ENCODE measurements at regions not wholly inside any gene's neighbourhood (a gene's known extent, or its start where the extent isn't known, plus 50 kb on each side); places are given as distances from the start of the nearest gene placed in this dataset.

DNA sequence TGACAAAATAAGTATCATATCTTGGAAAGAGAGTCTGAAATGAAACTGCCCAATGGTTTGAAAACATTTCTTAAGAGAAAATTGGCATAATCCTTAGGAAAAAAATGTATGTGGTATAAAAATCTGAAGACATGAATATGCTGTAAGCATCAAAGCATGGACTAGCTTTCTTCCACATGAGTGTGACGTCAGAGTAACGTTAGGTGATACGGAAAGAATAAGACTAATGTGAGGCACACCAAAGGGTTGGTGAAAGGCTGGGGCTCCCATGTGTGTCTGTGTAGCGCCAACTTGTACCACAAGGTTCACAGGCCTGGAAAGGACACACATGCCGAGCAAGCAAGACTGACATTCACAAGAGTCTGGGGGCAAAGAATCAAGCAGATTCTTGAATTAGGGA is 238.1 kb upstream of the GLI3 start:
- peaks cover 5% of the 10 kb centered on the region for H3K36me3 Mint-ChIP-seq (ENCODE audit: low read depth)

DNA sequence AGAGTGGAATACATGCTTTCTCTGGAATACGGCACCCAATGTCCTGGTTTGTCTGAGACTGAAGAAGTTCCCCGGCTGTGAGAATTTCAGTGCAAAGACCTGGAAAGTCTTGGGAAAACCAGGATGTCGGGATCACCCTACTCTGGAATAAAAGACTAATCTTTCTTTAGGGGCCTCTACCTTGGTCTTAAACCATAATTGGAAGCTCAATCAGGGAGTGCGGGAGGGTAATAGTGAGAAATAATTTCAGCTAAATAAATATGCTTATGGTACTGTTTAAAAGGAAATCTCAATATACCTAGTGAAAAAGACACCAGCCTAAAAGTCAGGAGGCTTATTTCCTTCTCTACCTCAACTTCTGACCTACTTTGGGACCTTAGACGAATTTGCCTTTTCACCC is 236.1 kb upstream of the GLI3 start:
- TF ChIP-seq, protein P1, sequence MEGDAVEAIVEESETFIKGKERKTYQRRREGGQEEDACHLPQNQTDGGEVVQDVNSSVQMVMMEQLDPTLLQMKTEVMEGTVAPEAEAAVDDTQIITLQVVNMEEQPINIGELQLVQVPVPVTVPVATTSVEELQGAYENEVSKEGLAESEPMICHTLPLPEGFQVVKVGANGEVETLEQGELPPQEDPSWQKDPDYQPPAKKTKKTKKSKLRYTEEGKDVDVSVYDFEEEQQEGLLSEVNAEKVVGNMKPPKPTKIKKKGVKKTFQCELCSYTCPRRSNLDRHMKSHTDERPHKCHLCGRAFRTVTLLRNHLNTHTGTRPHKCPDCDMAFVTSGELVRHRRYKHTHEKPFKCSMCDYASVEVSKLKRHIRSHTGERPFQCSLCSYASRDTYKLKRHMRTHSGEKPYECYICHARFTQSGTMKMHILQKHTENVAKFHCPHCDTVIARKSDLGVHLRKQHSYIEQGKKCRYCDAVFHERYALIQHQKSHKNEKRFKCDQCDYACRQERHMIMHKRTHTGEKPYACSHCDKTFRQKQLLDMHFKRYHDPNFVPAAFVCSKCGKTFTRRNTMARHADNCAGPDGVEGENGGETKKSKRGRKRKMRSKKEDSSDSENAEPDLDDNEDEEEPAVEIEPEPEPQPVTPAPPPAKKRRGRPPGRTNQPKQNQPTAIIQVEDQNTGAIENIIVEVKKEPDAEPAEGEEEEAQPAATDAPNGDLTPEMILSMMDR (IDR thresholded peaks at IDR 0.05) = no peak
- no peak overlapping the region for H3K27ac Mint-ChIP-seq
- peaks cover 6% of the 10 kb centered on the region for H3K9me3 Mint-ChIP-seq
- DNase-seq = no peak
- peaks cover 13% of the 10 kb centered on the region for H3K4me1 Mint-ChIP-seq
- H3K27me3 Mint-ChIP-seq (ENCODE audit: low read depth, poor library complexity) = peaks cover 8% of the 10 kb centered on the region
- H3K36me3 Mint-ChIP-seq (ENCODE audit: low read depth) = peaks cover 5% of the 10 kb centered on the region
- H3K4me3 Mint-ChIP-seq = no peak overlapping the region

More for the DNA sequence above, 238.1 kb upstream of the GLI3 start:
- Mint-ChIP-seq H3K4me3 (no peak overlapping the region), H3K4me1 (peaks cover 12% of the 10 kb centered on the region), H3K27me3 (ENCODE audit: low read depth, poor library complexity) (peaks cover 4% of the 10 kb centered on the region), H3K27ac (no peak overlapping the region), H3K9me3 (peaks cover 11% of the 10 kb centered on the region)
- no peak for DNase-seq
- TF ChIP-seq, protein P1 (IDR thresholded peaks at IDR 0.05) = no peak

DNA sequence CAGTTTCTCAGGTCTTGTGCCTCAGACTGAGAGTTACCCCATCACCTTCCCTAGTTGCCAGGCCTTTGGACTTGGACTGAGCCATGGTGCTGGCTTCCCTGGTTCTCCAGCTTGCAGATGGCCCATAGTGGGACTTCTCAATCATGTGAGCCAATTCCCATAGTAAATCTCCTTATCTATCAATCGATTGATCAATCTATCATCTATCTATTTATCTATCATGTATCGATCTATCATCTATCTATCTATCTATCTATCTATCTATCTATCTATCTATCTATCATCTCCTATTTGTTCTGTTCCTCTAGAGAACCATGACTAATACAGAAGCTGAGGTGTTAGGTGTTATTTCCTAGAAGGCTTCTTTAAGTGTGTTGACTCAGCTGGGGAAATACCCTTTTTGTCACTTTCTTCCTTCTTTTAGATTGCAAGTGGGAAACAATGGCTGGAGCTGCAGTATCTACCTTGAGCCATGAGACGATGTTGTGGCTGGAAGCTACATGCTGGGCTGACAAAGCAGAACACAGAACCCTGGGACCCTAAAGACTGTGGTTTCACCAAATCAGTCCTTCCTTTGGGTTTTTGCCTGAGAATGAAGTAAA is 234.7 kb upstream of the GLI3 start:
- H3K36me3 Mint-ChIP-seq (ENCODE audit: low read depth) = no peaks in the 10 kb centered on the region
- DNase-seq = no peak
- peaks cover 23% of the 10 kb centered on the region for H3K4me1 Mint-ChIP-seq
- TF ChIP-seq, protein P1 (IDR thresholded peaks at IDR 0.05) = no peak
- no peak overlapping the region for H3K27ac Mint-ChIP-seq
- no peak overlapping the region for H3K4me3 Mint-ChIP-seq
- peaks cover 9% of the 10 kb centered on the region for H3K27me3 Mint-ChIP-seq (ENCODE audit: low read depth, poor library complexity)
- peaks cover under 1% of the 10 kb centered on the region for H3K9me3 Mint-ChIP-seq

DNA sequence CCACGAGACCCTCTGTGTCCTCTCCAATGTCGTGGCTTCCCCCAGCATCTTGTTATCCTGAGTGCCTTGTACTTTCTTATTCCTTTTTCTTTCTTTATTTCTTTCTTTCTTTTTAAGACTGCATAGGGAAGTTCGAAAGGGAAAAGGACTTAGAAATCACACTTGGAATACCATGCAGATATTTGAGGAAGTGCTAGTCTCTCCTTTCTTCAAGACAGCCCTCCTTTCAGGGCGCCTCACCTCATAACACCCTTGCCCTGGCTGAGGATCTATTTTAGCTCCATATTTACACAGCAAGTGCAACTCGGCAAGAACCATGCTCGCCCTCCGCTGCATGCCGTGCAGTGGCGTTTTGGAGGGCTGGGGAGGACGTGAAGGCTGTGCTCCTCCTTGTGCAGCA is 232.3 kb upstream of the GLI3 start:
- TF ChIP-seq, protein P1 (IDR thresholded peaks at IDR 0.05) = no peak
- no peaks in the 10 kb centered on the region for H3K36me3 Mint-ChIP-seq (ENCODE audit: low read depth)
- H3K9me3 Mint-ChIP-seq = peaks cover 5% of the 10 kb centered on the region
- DNase-seq = no peak
- H3K4me3 Mint-ChIP-seq = no peak overlapping the region
- peaks cover 23% of the 10 kb centered on the region for H3K4me1 Mint-ChIP-seq
- no peak overlapping the region for H3K27ac Mint-ChIP-seq
- peaks cover 7% of the 10 kb centered on the region for H3K27me3 Mint-ChIP-seq (ENCODE audit: low read depth, poor library complexity)

DNA sequence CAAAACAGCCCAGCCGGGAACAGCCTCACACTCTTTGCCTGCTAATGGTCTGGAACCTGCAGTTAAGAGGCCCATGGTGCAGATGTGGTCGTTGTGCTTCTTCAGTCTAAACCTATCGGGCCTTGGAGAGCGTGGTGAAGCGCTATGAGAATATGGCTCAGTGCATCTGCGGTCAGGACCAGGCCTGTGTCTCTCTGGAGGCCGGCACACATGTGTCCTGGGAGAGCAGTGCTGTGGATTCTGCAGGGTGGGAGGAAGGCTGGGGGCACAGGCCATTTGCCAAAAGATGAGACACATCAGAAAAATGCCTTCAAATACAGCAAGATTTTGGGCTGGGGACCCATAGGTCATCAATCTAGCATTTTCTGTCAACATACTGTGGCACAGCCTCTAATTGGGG is 231.5 kb upstream of the GLI3 start:
- H3K9me3 Mint-ChIP-seq = peaks cover 14% of the 10 kb centered on the region
- DNase-seq = no peak
- no peak overlapping the region for H3K4me3 Mint-ChIP-seq
- H3K27ac Mint-ChIP-seq = no peak overlapping the region
- H3K36me3 Mint-ChIP-seq (ENCODE audit: low read depth) = peaks cover 7% of the 10 kb centered on the region
- peaks cover 23% of the 10 kb centered on the region for H3K4me1 Mint-ChIP-seq
- TF ChIP-seq, protein P1 (IDR thresholded peaks at IDR 0.05) = no peak
- peaks cover 7% of the 10 kb centered on the region for H3K27me3 Mint-ChIP-seq (ENCODE audit: low read depth, poor library complexity)

DNA sequence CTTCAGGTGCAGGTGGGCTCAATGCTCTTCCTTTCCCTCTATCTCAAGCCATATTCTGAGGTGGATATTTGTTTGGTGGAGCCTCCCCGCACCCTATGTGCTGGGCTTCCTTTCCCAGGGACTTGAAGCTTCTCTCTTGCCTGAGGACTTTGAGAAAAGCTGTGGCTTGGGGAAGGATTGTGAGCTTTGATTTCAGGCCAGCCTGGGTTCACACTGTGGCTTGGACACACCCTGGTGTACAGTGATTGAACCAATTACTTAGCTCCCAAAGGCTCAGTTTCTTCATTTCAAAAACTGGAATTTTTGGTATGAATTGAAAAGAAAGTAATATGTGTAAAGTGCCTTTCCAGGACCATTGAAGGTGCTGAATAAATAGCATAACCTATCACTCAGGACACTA is 224.5 kb upstream of the GLI3 start:
- H3K27me3 Mint-ChIP-seq (ENCODE audit: low read depth, poor library complexity) = peaks cover under 1% of the 10 kb centered on the region
- H3K36me3 Mint-ChIP-seq (ENCODE audit: low read depth) = peaks cover 7% of the 10 kb centered on the region
- peaks cover 28% of the 10 kb centered on the region for H3K4me1 Mint-ChIP-seq
- TF ChIP-seq, protein P1 (IDR thresholded peaks at IDR 0.05) = no peak
- no peak overlapping the region for H3K4me3 Mint-ChIP-seq
- peaks cover 15% of the 10 kb centered on the region for H3K9me3 Mint-ChIP-seq
- H3K27ac Mint-ChIP-seq = no peak overlapping the region
- no peak for DNase-seq

All from nephron progenitor cell (in vitro differentiated cells).